ENCODE measurements at regions not wholly inside any gene's neighbourhood (a gene's known extent, or its start where the extent isn't known, plus 50 kb on each side); places are given as distances from the start of the nearest gene placed in this dataset.
"Not testable (repeated sequence)": the region's sequence is repeated elsewhere in the genome, so short reads cannot be mapped to it uniquely, and the experiment has no call there.

GRCh38 chr2:65594150-65594549 is 161.8 kb upstream of the SPRED2 start:
- DNase-seq (ENCODE audit: low spot score) (no peak), ATAC-seq (no peak)

- DNase-seq (ENCODE audit: low spot score): no peak
- no peak for ATAC-seq
These were observed 157.3 kb upstream of the SPRED2 start for GRCh38 chr2:65589667-65590066.

- ATAC-seq: no peak
- DNase-seq (ENCODE audit: low spot score): no peak
These were observed 155.4 kb upstream of the SPRED2 start for GRCh38 chr2:65587779-65588178.

GRCh38 chr2:65586516-65586915 is 154.1 kb upstream of the SPRED2 start:
- no peak for ATAC-seq
- DNase-seq (ENCODE audit: low spot score): no peak

- no peak for ATAC-seq
- no peak for DNase-seq (ENCODE audit: low spot score)
These were observed 150.7 kb upstream of the SPRED2 start for GRCh38 chr2:65583061-65583460.

GRCh38 chr2:65582364-65582763 is 150.0 kb upstream of the SPRED2 start:
- ATAC-seq (no peak), DNase-seq (ENCODE audit: low spot score) (no peak)

- ATAC-seq: no peak
These were observed 148.4 kb upstream of the SPRED2 start for GRCh38 chr2:65580824-65581223.

GRCh38 chr2:65579506-65580235 is 147.3 kb upstream of the SPRED2 start:
- no peak for ATAC-seq

More at GRCh38 chr2:65580824-65581223, 148.4 kb upstream of the SPRED2 start:
- no peak for DNase-seq (ENCODE audit: low spot score)

GRCh38 chr2:65577654-65578053 is 145.3 kb upstream of the SPRED2 start:
- no peak for ATAC-seq

More at GRCh38 chr2:65579506-65580235, 147.3 kb upstream of the SPRED2 start:
- no peak for DNase-seq (ENCODE audit: low spot score)

GRCh38 chr2:65576861-65577601 is 144.6 kb upstream of the SPRED2 start:
- peak; percentile 31 for ATAC-seq
- DNase-seq (ENCODE audit: low spot score): no peak

More at GRCh38 chr2:65577654-65578053, 145.3 kb upstream of the SPRED2 start:
- no peak for DNase-seq (ENCODE audit: low spot score)

- ATAC-seq (no peak), DNase-seq (ENCODE audit: low spot score) (no peak)
These were observed 143.9 kb upstream of the SPRED2 start for GRCh38 chr2:65576278-65576677.

- no peak for ATAC-seq
- DNase-seq (ENCODE audit: low spot score): no peak
These were observed 142.6 kb upstream of the SPRED2 start for GRCh38 chr2:65574993-65575392.

GRCh38 chr2:65568656-65569440 is 136.4 kb upstream of the SPRED2 start:
- ATAC-seq; DNase-seq (ENCODE audit: low spot score): not testable (repeated sequence)

- ATAC-seq (no peak), DNase-seq (ENCODE audit: low spot score) (no peak)
These were observed 134.2 kb upstream of the SPRED2 start for GRCh38 chr2:65566617-65567016.

GRCh38 chr2:65565681-65566080 is 133.3 kb upstream of the SPRED2 start:
- DNase-seq (ENCODE audit: low spot score) (no peak), ATAC-seq (no peak)

GRCh38 chr2:65564299-65564698 is 131.9 kb upstream of the SPRED2 start:
- DNase-seq (ENCODE audit: low spot score): no peak
- ATAC-seq: no peak

GRCh38 chr2:65562890-65563289 is 130.5 kb upstream of the SPRED2 start:
- ATAC-seq: no peak
- no peak for DNase-seq (ENCODE audit: low spot score)

- no peak for ATAC-seq
- DNase-seq (ENCODE audit: low spot score): no peak
These were observed 126.3 kb upstream of the SPRED2 start for GRCh38 chr2:65558743-65559142.

- ATAC-seq: no peak
- no peak for DNase-seq (ENCODE audit: low spot score)
These were observed 125.5 kb upstream of the SPRED2 start for GRCh38 chr2:65557616-65558573.
